NT2/D1 (cell line): ENCODE measurements at regions not wholly inside any gene's neighbourhood (a gene's known extent, or its start where the extent isn't known, plus 50 kb on each side); places are given as distances from the start of the nearest gene placed in this dataset.
"Not testable (repeated sequence)": the region's sequence is repeated elsewhere in the genome, so short reads cannot be mapped to it uniquely, and the experiment has no call there.

ENCODE experiments used
- DNase-seq: peaks from one replicate; pipeline ENCODE4 v3.0.0-alpha.2; 2011; ENCODE audit warnings: low read depth, low spot score
- H3K27me3 ChIP-seq: 2 replicates; pipeline ENCODE4 v1.6.0; 2011; ENCODE audit warnings: mild to moderate bottlenecking; ENCODE audit not compliant: insufficient read length, insufficient read depth
- H3K36me3 ChIP-seq: 2 replicates; pipeline ENCODE4 v1.6.1; 2011; ENCODE audit warnings: mild to moderate bottlenecking, low read length, mixed read lengths; ENCODE audit not compliant: insufficient read depth, insufficient read length
- H3K4me1 ChIP-seq: 2 replicates; pipeline ENCODE4 v1.5.1; 2011; ENCODE audit not compliant: insufficient read depth, insufficient read length
- H3K4me3 ChIP-seq: 2 replicates; pipeline ENCODE4 v1.5.1; 2011; ENCODE audit warnings: low read depth; ENCODE audit not compliant: insufficient read length
- H3K9ac ChIP-seq: 2 replicates; pipeline ENCODE4 v1.6.0; 2011; ENCODE audit warnings: low read depth; ENCODE audit not compliant: insufficient read length
- H3K9me3 ChIP-seq: 2 replicates; pipeline ENCODE4 v1.5.1; 2011; ENCODE audit warnings: mild to moderate bottlenecking, low read length; ENCODE audit not compliant: insufficient read depth
- SUZ12 ChIP-seq: IDR thresholded peaks from 2 replicates; pipeline ENCODE4 v1.6.1; 2011; ENCODE audit not compliant: insufficient read length, insufficient read depth; ENCODE audit errors: extremely low read depth
- YY1 ChIP-seq: IDR thresholded peaks from 2 replicates; pipeline ENCODE4 v1.6.1; 2011; ENCODE audit not compliant: insufficient read length, insufficient read depth
- ZNF274 ChIP-seq: IDR thresholded peaks from 2 replicates; pipeline ENCODE4 v1.6.1; 2011; ENCODE audit warnings: mild to moderate bottlenecking, low read depth, low read length

- Histone ChIP-seq H3K9ac (no peak overlapping the region), H3K36me3 (no peaks in the 10 kb centered on the region), H3K9me3 (no peaks in the 10 kb centered on the region), H3K4me1 (no peaks in the 10 kb centered on the region), H3K27me3 (no peaks in the 10 kb centered on the region), H3K4me3 (no peak overlapping the region)
- no peak for TF ChIP-seq YY1
- TF ChIP-seq SUZ12: no peak
- TF ChIP-seq ZNF274: no peak
- no peak for DNase-seq
Observed at GRCh38 chr6:152811785-152812184, 61.2 kb downstream of the VIP start.

- H3K9ac ChIP-seq: no peak overlapping the region
- no peak overlapping the region for H3K4me3 ChIP-seq
- TF ChIP-seq SUZ12 (no peak), YY1 (no peak), ZNF274 (no peak)
- H3K4me1 ChIP-seq: no peaks in the 10 kb centered on the region
- no peak for DNase-seq
- H3K36me3 ChIP-seq: no peaks in the 10 kb centered on the region
- H3K9me3 ChIP-seq: no peaks in the 10 kb centered on the region
- H3K27me3 ChIP-seq: no peaks in the 10 kb centered on the region
Observed at GRCh38 chr6:152815230-152815872, 64.8 kb downstream of the VIP start.

- H3K27me3 ChIP-seq: no peaks in the 10 kb centered on the region
- no peak overlapping the region for H3K4me3 ChIP-seq
- H3K4me1 ChIP-seq: no peaks in the 10 kb centered on the region
- no peaks in the 10 kb centered on the region for H3K36me3 ChIP-seq
- no peaks in the 10 kb centered on the region for H3K9me3 ChIP-seq
- DNase-seq: no peak
- no peak overlapping the region for H3K9ac ChIP-seq
- TF ChIP-seq ZNF274 (no peak), YY1 (no peak), SUZ12 (no peak)
Observed at GRCh38 chr6:152816055-152816454, 65.5 kb downstream of the VIP start.

GRCh38 chr6:152821525-152821924 lies 70.9 kb downstream of the VIP start:
- H3K4me1 ChIP-seq: no peaks in the 10 kb centered on the region
- H3K9ac ChIP-seq: no peak overlapping the region
- TF ChIP-seq ZNF274 (no peak), YY1 (no peak), SUZ12 (no peak)
- H3K27me3 ChIP-seq: no peaks in the 10 kb centered on the region
- no peak overlapping the region for H3K4me3 ChIP-seq
- no peak for DNase-seq
- no peaks in the 10 kb centered on the region for H3K36me3 ChIP-seq
- no peaks in the 10 kb centered on the region for H3K9me3 ChIP-seq

GRCh38 chr6:152824666-152825065 lies 74.1 kb downstream of the VIP start:
- no peak for DNase-seq
- Histone ChIP-seq H3K9me3 (no peaks in the 10 kb centered on the region), H3K36me3 (no peaks in the 10 kb centered on the region), H3K4me1 (no peaks in the 10 kb centered on the region), H3K9ac (no peak overlapping the region), H3K27me3 (no peaks in the 10 kb centered on the region), H3K4me3 (no peak overlapping the region)
- TF ChIP-seq SUZ12: no peak
- TF ChIP-seq YY1: no peak
- TF ChIP-seq ZNF274: no peak

GRCh38 chr6:152828431-152828830 lies 77.8 kb downstream of the VIP start:
- Histone ChIP-seq H3K4me3 (no peak overlapping the region), H3K36me3 (no peaks in the 10 kb centered on the region), H3K9me3 (no peaks in the 10 kb centered on the region), H3K9ac (no peak overlapping the region), H3K27me3 (no peaks in the 10 kb centered on the region), H3K4me1 (no peaks in the 10 kb centered on the region)
- no peak for DNase-seq
- TF ChIP-seq YY1 (no peak), ZNF274 (no peak), SUZ12 (no peak)

- H3K9me3 ChIP-seq, H3K9ac ChIP-seq, H3K4me1 ChIP-seq, H3K36me3 ChIP-seq, H3K27me3 ChIP-seq, H3K4me3 ChIP-seq, DNase-seq: not testable (repeated sequence)
Observed at GRCh38 chr6:152834366-152834765, 83.8 kb downstream of the VIP start.
